IMR-90 (cell line): ENCODE measurements at regions not wholly inside any gene's neighbourhood (a gene's known extent, or its start where the extent isn't known, plus 50 kb on each side); places are given as distances from the start of the nearest gene placed in this dataset.

ENCODE experiments used
- ATAC-seq: fragments of 200-7000 bp; cut with Tn5 transposase; 2 replicates; pipeline ENCODE4 v1.9.1; 2020; ENCODE audit warnings: low read depth, mild to moderate bottlenecking, moderate library complexity
- BruUV-seq: library from RNA; stranded (reverse); fragments of 400-500 nt; replicated peaks from 2 replicates; lab custom pipeline; 2021; lab: Mats Ljungman, UMichigan
- CTCF ChIA-PET: fragments of 300-600 bp; formaldehyde crosslinking; extraction: SDS; loops from one replicate; lab custom pipeline; 2021; ENCODE audit warnings: antibody characterized with exemption; lab: Yijun Ruan, JAX
- POLR2A ChIA-PET: fragments of 300-600 bp; sonication (Branson Sonifier 250); formaldehyde crosslinking; loops from one replicate; lab custom pipeline; 2022; ENCODE audit warnings: antibody characterized with exemption; ENCODE audit not compliant: unreplicated experiment; lab: Charles Lee
- DNase-seq: peaks from one replicate; pipeline ENCODE4 v3.0.0; 2013
- H2AFZ ChIP-seq: replicated peaks from 2 replicates; pipeline ENCODE3; 2013; ENCODE audit warnings: low read length, mild to moderate bottlenecking; ENCODE audit not compliant: poor library complexity
- H2AK5ac ChIP-seq: 2 replicates; pipeline ENCODE4 v1.6.1; 2013; ENCODE audit warnings: low read depth, low read length, inconsistent platforms
- H2AK9ac ChIP-seq: replicated peaks from 2 replicates; pipeline ENCODE3; 2013; ENCODE audit warnings: mild to moderate bottlenecking, low read depth, low read length, moderate library complexity; ENCODE audit not compliant: poor library complexity
- H2BK120ac ChIP-seq: 2 replicates; pipeline ENCODE4 v1.6.1; 2013; ENCODE audit warnings: low read depth, low read length, inconsistent platforms
- H2BK15ac ChIP-seq: 3 replicates; pipeline ENCODE4 v1.6.1; 2013; ENCODE audit warnings: low read depth, low read length, inconsistent platforms
- H2BK20ac ChIP-seq: 2 replicates; pipeline ENCODE4 v1.6.1; 2013; ENCODE audit warnings: low read depth, mild to moderate bottlenecking, inconsistent platforms, low read length, moderate library complexity
- H2BK5ac ChIP-seq: 2 replicates; pipeline ENCODE4 v1.6.1; 2013; ENCODE audit warnings: mild to moderate bottlenecking, low read depth, low read length, inconsistent platforms; ENCODE audit not compliant: poor library complexity, severe bottlenecking
- H3K14ac ChIP-seq: replicated peaks from 2 replicates; pipeline ENCODE4 v1.6.1; 2013; ENCODE audit warnings: low read depth, low read length, inconsistent platforms
- H3K18ac ChIP-seq: 2 replicates; pipeline ENCODE4 v1.6.1; 2013; ENCODE audit warnings: low read depth, low read length, control low read depth
- H3K23ac ChIP-seq: 2 replicates; pipeline ENCODE4 v1.6.1; 2013; ENCODE audit warnings: low read depth, low read length, inconsistent platforms
- H3K27ac ChIP-seq: 2 replicates; pipeline ENCODE4 v1.5.1; 2013; ENCODE audit warnings: mild to moderate bottlenecking, control low read depth, low read length; ENCODE audit not compliant: insufficient read depth
- H3K27me3 ChIP-seq: 2 replicates; pipeline ENCODE4 v1.6.1; 2013; ENCODE audit warnings: low read length; ENCODE audit not compliant: control insufficient read depth, insufficient read depth
- H3K36me3 ChIP-seq: 2 replicates; pipeline ENCODE4 v1.6.1; 2013; ENCODE audit warnings: low read length, mixed read lengths; ENCODE audit not compliant: control insufficient read depth, insufficient read depth
- H3K4ac ChIP-seq: 2 replicates; pipeline ENCODE4 v1.6.1; 2013; ENCODE audit warnings: low read depth, low read length, inconsistent platforms
- H3K4me1 ChIP-seq: 2 replicates; pipeline ENCODE4 v1.6.1; 2013; ENCODE audit warnings: low read length, mixed read lengths; ENCODE audit not compliant: control insufficient read depth, insufficient read depth
- H3K4me2 ChIP-seq: 2 replicates; pipeline ENCODE4 v1.6.1; 2013; ENCODE audit warnings: low read depth, mild to moderate bottlenecking, control low read depth, low read length, moderate library complexity
- H3K4me3 ChIP-seq: 2 replicates; pipeline ENCODE4 v1.5.1; 2013; ENCODE audit warnings: low read depth, mild to moderate bottlenecking, control low read depth, low read length, moderate library complexity; ENCODE audit not compliant: insufficient read depth
- H3K56ac ChIP-seq: 2 replicates; pipeline ENCODE4 v1.6.1; 2013; ENCODE audit warnings: low read length, inconsistent platforms; ENCODE audit not compliant: insufficient read depth; ENCODE audit errors: extremely low read depth
- H3K79me1 ChIP-seq, 2 experiments: 2 replicates each; pipeline ENCODE4 v1.6.1; 2013; ENCODE audit warnings: low read length in 2 of 2, inconsistent platforms in 1 of 2, low read depth in 1 of 2
- H3K9ac ChIP-seq: 2 replicates; pipeline ENCODE4 v1.6.1; 2013; ENCODE audit warnings: low read depth, low read length, control low read depth
- H3K9me1 ChIP-seq: 2 replicates; pipeline ENCODE4 v1.6.1; 2013; ENCODE audit warnings: low read length, inconsistent platforms; ENCODE audit not compliant: insufficient read depth
- H3K9me3 ChIP-seq: 2 replicates; pipeline ENCODE4 v1.6.1; 2013; ENCODE audit warnings: low read length; ENCODE audit not compliant: control insufficient read depth, insufficient read depth
- H4K20me1 ChIP-seq: 2 replicates; pipeline ENCODE4 v1.6.1; 2013; ENCODE audit warnings: low read length, inconsistent platforms; ENCODE audit not compliant: insufficient read depth
- H4K5ac ChIP-seq: 2 replicates; pipeline ENCODE4 v1.6.1; 2013; ENCODE audit warnings: mild to moderate bottlenecking, low read depth, low read length, control low read depth
- H4K8ac ChIP-seq, 2 experiments: 2 replicates each; pipeline ENCODE4 v1.6.1; 2013; ENCODE audit warnings: low read depth in 2 of 2, low read length in 2 of 2, control low read depth in 1 of 2, inconsistent platforms in 1 of 2
- H4K91ac ChIP-seq: 2 replicates; pipeline ENCODE4 v1.6.1; 2013; ENCODE audit warnings: low read depth, low read length, inconsistent platforms; ENCODE audit not compliant: insufficient read depth
- CEBPB ChIP-seq: IDR thresholded peaks from 2 replicates; pipeline ENCODE4 v1.6.1; 2012; ENCODE audit warnings: low read depth, low read length, improper control_type of control experiment
- CHD1 ChIP-seq: IDR thresholded peaks from 2 replicates; pipeline ENCODE4 v1.6.1; 2012; ENCODE audit warnings: low read depth, low read length, improper control_type of control experiment
- CTCF ChIP-seq: conservative IDR thresholded peaks from 2 replicates; pipeline ENCODE4 v1.5.1; 2012; ENCODE audit warnings: mild to moderate bottlenecking, low read depth, low read length, improper control_type of control experiment
- ELK1 ChIP-seq: fragments of 150-350 bp; IDR thresholded peaks from 2 replicates; pipeline ENCODE4 v1.6.1; 2016; ENCODE audit warnings: low read depth, mild to moderate bottlenecking, low read length, moderate library complexity, borderline replicate concordance
- FOS ChIP-seq: fragments of 150-350 bp; IDR thresholded peaks from 2 replicates; pipeline ENCODE4 v1.6.1; 2016; ENCODE audit warnings: low read depth, low read length
- MAFK ChIP-seq: IDR thresholded peaks from 2 replicates; pipeline ENCODE4 v1.6.1; 2012; ENCODE audit warnings: low read depth, low read length, improper control_type of control experiment
- POLR2A ChIP-seq: IDR thresholded peaks from 2 replicates; pipeline ENCODE4 v1.6.1; 2012; ENCODE audit warnings: mild to moderate bottlenecking, low read depth, low read length
- RCOR1 ChIP-seq: IDR thresholded peaks from 2 replicates; pipeline ENCODE4 v1.6.1; 2012; ENCODE audit warnings: mild to moderate bottlenecking, low read length, improper control_type of control experiment; ENCODE audit not compliant: insufficient replicate concordance
- RFX5 ChIP-seq: IDR thresholded peaks from 2 replicates; pipeline ENCODE4 v1.8.0; 2012; ENCODE audit warnings: low read depth, mild to moderate bottlenecking, low read length, moderate library complexity
- SMC3 ChIP-seq: fragments of 150-350 bp; IDR thresholded peaks from 2 replicates; pipeline ENCODE4 v1.6.1; 2016; ENCODE audit warnings: low read depth, mild to moderate bottlenecking, antibody characterized with exemption, low read length, moderate library complexity
- USF2 ChIP-seq: fragments of 150-350 bp; IDR thresholded peaks from 2 replicates; pipeline ENCODE4 v1.6.1; 2017; ENCODE audit warnings: mild to moderate bottlenecking, antibody characterized with exemption, low read length, low read depth
- WGBS, 2 experiments: methylation state at CpG; one replicate each; pipeline versions ENCODE4 v1.1.5 to v1.1.7; 2013; ENCODE audit warnings: missing lambda C conversion rate in 2 of 2; ENCODE audit not compliant: insufficient read length in 1 of 2; ENCODE audit errors: extremely low coverage in 2 of 2; 5-methylcytosine and 5-hydroxymethylcytosine counted together
- dilution Hi-C: fragments of 300-500 bp; cut with HindIII; formaldehyde crosslinking; loops from one replicate; pipeline ENCODE4 v1.14.3; 2018; ENCODE audit warnings: low sequenced_read_pairs; ENCODE audit not compliant: unreplicated experiment
- in situ Hi-C: fragments of 300-500 bp; cut with MboI; formaldehyde crosslinking; loops from 3 replicates; pipeline ENCODE4 v1.14.3; 2019; ENCODE audit warnings: low sequenced_read_pairs, inconsistent platforms, mixed read lengths
- intact Hi-C: fragments of 100-400 bp; cut with micrococcal nuclease; formaldehyde crosslinking; loops from 2 replicates; pipeline ENCODE4 v1.10.0; 2022

GRCh38 chr9:115951977-115952376 lies 201.6 kb upstream of the PAPPA start:
- Histone ChIP-seq H2BK15ac (peak overlapping the region; percentile 97), H2BK20ac (peak overlapping the region; percentile 100), H3K56ac (peak overlapping the region; percentile 33), H3K4me3 (no peak overlapping the region), H2AFZ (no peak overlapping the region), H3K27me3 (no peaks in the 10 kb centered on the region), H3K23ac (peak overlapping the region; percentile 74), H3K27ac (peak overlapping the region; percentile 84; the same call in 1 of the 2 replicates), H3K4ac (peak overlapping the region; percentile 71), H2BK5ac (peak overlapping the region; percentile 99), H3K18ac (peak overlapping the region; percentile 96), H3K9me1 (peaks cover 10% of the 10 kb centered on the region), H4K91ac (peak overlapping the region; percentile 51), H3K4me2 (no peak overlapping the region), H2AK5ac (peak overlapping the region; percentile 5; the same call in 1 of the 2 replicates), H3K36me3 (no peaks in the 10 kb centered on the region), H4K5ac (peak overlapping the region; percentile 86), H3K9ac (peak overlapping the region; percentile 13; the same call in 1 of the 2 replicates), H3K79me1 (peaks cover 0 to 5% of the 10 kb centered on the region in 2 experiments; a peak in 2 of 4 replicates), H4K8ac (peak overlapping the region; percentile 50 to 77), H2AK9ac (no peak overlapping the region), H3K4me1 (peaks cover 16% of the 10 kb centered on the region), H2BK120ac (peak overlapping the region; percentile 100), H3K14ac (peak overlapping the region; percentile 54), H3K9me3 (no peaks in the 10 kb centered on the region), H4K20me1 (no peaks in the 10 kb centered on the region)
- ChIA-PET CTCF (no interaction called here), POLR2A (interaction anchor here (0.6 to 0.9 kb wide), 2 partner anchors 201 to 960 kb away, joined by 3 read pairs; no protein-coding TSS in a partner anchor)
- no TSS peak for BruUV-seq
- no peak for TF ChIP-seq POLR2A
- no peak for TF ChIP-seq MAFK
- no peak for TF ChIP-seq RFX5
- TF ChIP-seq ELK1: no peak
- no peak for TF ChIP-seq CTCF
- TF ChIP-seq CHD1: no peak
- TF ChIP-seq SMC3: no peak
- TF ChIP-seq CEBPB: no peak
- no peak for TF ChIP-seq RCOR1
- no peak for TF ChIP-seq FOS
- TF ChIP-seq USF2: no peak
- in situ Hi-C loops: no loop called here
- peak; percentile 9 for DNase-seq
- 0 out of 2 replicates have a peak, but pooled peaks have one; percentile 8 for ATAC-seq
- dilution Hi-C loops: no loop called here
- no CpG with 5 or more reads among the region's 4 CpGs for WGBS, 2 experiments
- intact Hi-C loops: loop anchor here (1.0 kb wide), 1 partner anchor 8 kb away; no protein-coding TSS in a partner anchor
